HEK293T (cell line): ENCODE measurements at regions not wholly inside any gene's neighbourhood (a gene's known extent, or its start where the extent isn't known, plus 50 kb on each side); places are given as distances from the start of the nearest gene placed in this dataset.

Experiments
- CTCF ChIA-PET: fragments of 350-600 bp; formaldehyde crosslinking; extraction: SDS; loops from one replicate; lab custom pipeline; 2021; ENCODE audit warnings: antibody characterized with exemption, inconsistent platforms; lab: Yijun Ruan, JAX
- POLR2A ChIA-PET: fragments of 350-600 bp; formaldehyde crosslinking; extraction: SDS; loops from one replicate; lab custom pipeline; 2020; ENCODE audit warnings: antibody characterized with exemption, inconsistent platforms; lab: Yijun Ruan, JAX
- DNase-seq: peaks from one replicate; pipeline ENCODE4 v3.0.0; 2012; ENCODE audit warnings: mixed read lengths; ENCODE audit errors: extremely low spot score
- ARNT ChIP-seq: fragments of 450-650 bp; IDR thresholded peaks from 2 replicates; pipeline ENCODE4 v1.6.1; 2017; ENCODE audit warnings: mild to moderate bottlenecking
- BHLHE40 ChIP-seq: fragments of 450-650 bp; IDR thresholded peaks from 2 replicates; pipeline ENCODE4 v1.6.1; 2016; ENCODE audit warnings: mild to moderate bottlenecking, moderate library complexity, borderline replicate concordance
- CTBP1 ChIP-seq: fragments of 450-650 bp; IDR thresholded peaks from 2 replicates; pipeline ENCODE4 v1.6.1; 2016; ENCODE audit warnings: borderline replicate concordance
- ELF4 ChIP-seq: fragments of 450-650 bp; IDR thresholded peaks from 2 replicates; pipeline ENCODE4 v1.6.1; 2017; ENCODE audit warnings: antibody characterized with exemption
- FOXA1 ChIP-seq: fragments of 450-650 bp; IDR thresholded peaks from 2 replicates; pipeline ENCODE4 v1.6.1; 2016; ENCODE audit warnings: mild to moderate bottlenecking
- FOXK2 ChIP-seq: fragments of 450-650 bp; IDR thresholded peaks from 2 replicates; pipeline ENCODE4 v1.6.1; 2016; ENCODE audit warnings: mild to moderate bottlenecking
- FOXM1 ChIP-seq: fragments of 450-650 bp; IDR thresholded peaks from 2 replicates; pipeline ENCODE4 v1.6.1; 2017; ENCODE audit warnings: mild to moderate bottlenecking, borderline replicate concordance
- HDGF ChIP-seq: fragments of 450-650 bp; IDR thresholded peaks from 2 replicates; pipeline ENCODE4 v1.6.1; 2017; ENCODE audit warnings: antibody characterized with exemption, borderline replicate concordance
- L3MBTL2 ChIP-seq: fragments of 450-650 bp; conservative IDR thresholded peaks from 2 replicates; pipeline ENCODE4 v1.6.1; 2016; ENCODE audit warnings: mild to moderate bottlenecking
- LEF1 ChIP-seq: fragments of 450-650 bp; IDR thresholded peaks from 2 replicates; pipeline ENCODE4 v1.6.1; 2017; ENCODE audit warnings: mild to moderate bottlenecking, borderline replicate concordance
- NFRKB ChIP-seq: fragments of 450-650 bp; IDR thresholded peaks from 2 replicates; pipeline ENCODE4 v1.6.1; 2016; ENCODE audit warnings: mild to moderate bottlenecking, moderate library complexity
- PKNOX1 ChIP-seq: fragments of 450-650 bp; IDR thresholded peaks from 2 replicates; pipeline ENCODE4 v1.6.1; 2016
- SP1 ChIP-seq: fragments of 450-650 bp; IDR thresholded peaks from 2 replicates; pipeline ENCODE4 v1.6.1; 2017
- SUZ12 ChIP-seq: fragments of 450-650 bp; IDR thresholded peaks from 2 replicates; pipeline ENCODE4 v1.6.1; 2016; ENCODE audit warnings: mild to moderate bottlenecking
- TARDBP ChIP-seq: fragments of 450-650 bp; IDR thresholded peaks from 2 replicates; pipeline ENCODE4 v1.6.1; 2016
- ZNF384 ChIP-seq: fragments of 450-650 bp; IDR thresholded peaks from 2 replicates; pipeline ENCODE4 v1.6.1; 2016

- ChIA-PET CTCF (no interaction called here), POLR2A (no interaction called here)
- DNase-seq: no peak
- TF ChIP-seq CTBP1 (no peak), SUZ12 (no peak), FOXM1 (no peak), ELF4 (no peak), FOXA1 (no peak), SP1 (no peak), PKNOX1 (no peak), HDGF (no peak), FOXK2 (no peak), BHLHE40 (no peak), NFRKB (no peak), ZNF384 (no peak), ARNT (no peak), TARDBP (no peak), LEF1 (no peak), L3MBTL2 (no peak)
Observed at GRCh38 chr14:54116198-54116885, 159.7 kb upstream of the BMP4 start.

GRCh38 chr14:54116972-54117371 lies 160.3 kb upstream of the BMP4 start:
- DNase-seq: no peak
- no peak for TF ChIP-seq ARNT
- TF ChIP-seq SUZ12: no peak
- no peak for TF ChIP-seq HDGF
- no peak for TF ChIP-seq L3MBTL2
- no peak for TF ChIP-seq NFRKB
- TF ChIP-seq TARDBP: no peak
- TF ChIP-seq FOXK2: no peak
- no peak for TF ChIP-seq FOXA1
- TF ChIP-seq ZNF384: no peak
- TF ChIP-seq ELF4: no peak
- no peak for TF ChIP-seq PKNOX1
- no peak for TF ChIP-seq BHLHE40

GRCh38 chr14:54117396-54117795 lies 160.8 kb upstream of the BMP4 start:
- no peak for TF ChIP-seq NFRKB
- no peak for TF ChIP-seq PKNOX1
- no peak for TF ChIP-seq L3MBTL2
- no peak for TF ChIP-seq TARDBP
- TF ChIP-seq CTBP1: no peak
- TF ChIP-seq FOXK2: no peak
- TF ChIP-seq ELF4: no peak
- no peak for TF ChIP-seq BHLHE40
- no peak for TF ChIP-seq ARNT
- no peak for TF ChIP-seq SP1
- no peak for TF ChIP-seq FOXM1
- TF ChIP-seq LEF1: no peak
- TF ChIP-seq ZNF384: no peak
- TF ChIP-seq SUZ12: no peak
- CTCF ChIA-PET: interaction anchor here (1.1 kb wide), 1 partner anchor 212 kb away, joined by 3 read pairs; no protein-coding TSS in a partner anchor
- DNase-seq: no peak
- POLR2A ChIA-PET: no interaction called here

More at GRCh38 chr14:54116972-54117371, 160.3 kb upstream of the BMP4 start:
- ChIA-PET POLR2A (no interaction called here), CTCF (no interaction called here)

GRCh38 chr14:54117924-54118323 lies 161.3 kb upstream of the BMP4 start:
- no peak for TF ChIP-seq NFRKB
- TF ChIP-seq LEF1: no peak
- no peak for TF ChIP-seq L3MBTL2
- TF ChIP-seq ARNT: no peak
- TF ChIP-seq CTBP1: no peak
- no peak for TF ChIP-seq FOXK2
- no peak for TF ChIP-seq BHLHE40
- no peak for TF ChIP-seq ZNF384
- TF ChIP-seq PKNOX1: no peak
- TF ChIP-seq FOXM1: no peak
- no peak for TF ChIP-seq ELF4
- TF ChIP-seq FOXA1: no peak
- TF ChIP-seq HDGF: no peak
- TF ChIP-seq TARDBP: no peak
- ChIA-PET POLR2A (no interaction called here), CTCF (interaction anchor here (1.1 kb wide), 1 partner anchor 212 kb away, joined by 3 read pairs; no protein-coding TSS in a partner anchor)
- DNase-seq: no peak

GRCh38 chr14:54120260-54120659 lies 163.6 kb upstream of the BMP4 start:
- POLR2A ChIA-PET: no interaction called here

GRCh38 chr14:54121466-54122027 lies 164.9 kb upstream of the BMP4 start:
- DNase-seq: no peak
- no peak for TF ChIP-seq FOXK2
- no peak for TF ChIP-seq TARDBP
- no peak for TF ChIP-seq FOXM1
- no peak for TF ChIP-seq NFRKB
- no peak for TF ChIP-seq L3MBTL2
- no peak for TF ChIP-seq LEF1
- no peak for TF ChIP-seq ARNT
- no peak for TF ChIP-seq CTBP1
- no peak for TF ChIP-seq ZNF384
- no peak for TF ChIP-seq SUZ12
- no peak for TF ChIP-seq FOXA1
- TF ChIP-seq PKNOX1: no peak
- ChIA-PET CTCF (no interaction called here), POLR2A (no interaction called here)

More at GRCh38 chr14:54120260-54120659, 163.6 kb upstream of the BMP4 start:
- no peak for DNase-seq
- TF ChIP-seq BHLHE40 (no peak), TARDBP (no peak)
- CTCF ChIA-PET: no interaction called here
